ENCODE measurements at regions not wholly inside any gene's neighbourhood (a gene's known extent, or its start where the extent isn't known, plus 50 kb on each side); places are given as distances from the start of the nearest gene placed in this dataset.

DNA sequence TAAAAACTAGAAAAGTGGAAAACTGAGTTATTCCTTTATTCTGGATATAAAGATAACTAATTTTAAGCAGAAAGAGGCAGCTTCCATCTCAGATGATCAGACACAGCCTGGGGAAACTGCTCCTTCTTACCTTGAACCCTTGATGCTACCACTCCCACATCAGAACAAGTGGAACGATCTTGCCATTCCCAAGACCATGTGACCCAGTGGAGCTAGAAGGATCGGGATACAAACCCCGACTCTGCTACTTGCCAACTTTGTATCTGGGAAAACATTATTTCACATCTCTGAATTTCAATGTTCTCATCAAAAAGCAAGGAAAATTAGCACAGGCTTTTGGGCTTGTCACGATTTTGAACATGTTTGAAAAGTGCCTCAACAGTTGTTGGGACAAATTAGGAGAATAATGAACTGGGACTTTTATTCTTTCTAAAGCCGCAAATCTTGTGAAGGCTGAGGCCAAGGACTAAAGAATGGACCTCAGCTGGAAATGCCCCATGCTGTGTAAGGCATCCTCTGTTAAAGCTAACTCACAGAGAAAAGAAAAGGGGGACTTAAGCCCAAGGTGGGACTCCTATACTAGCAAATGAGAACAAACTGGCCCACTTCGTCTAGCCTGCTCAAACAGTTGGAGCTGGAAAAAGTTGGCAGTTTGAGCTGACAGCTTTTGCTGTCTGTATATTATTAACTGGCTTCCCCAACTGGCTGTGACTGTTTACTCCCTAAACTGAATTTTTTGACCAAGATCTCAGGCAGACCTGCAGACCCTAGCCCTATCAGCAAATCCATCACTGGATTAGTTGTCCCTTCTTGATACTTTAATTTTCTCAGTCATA lies 552.3 kb downstream of the EFNA5 start:
- in situ Hi-C loops (cut with HindIII; ENCODE audit: low sequenced_read_pairs), result no loop called here
- no peak for DNase-seq (ENCODE audit: low spot score)

DNA sequence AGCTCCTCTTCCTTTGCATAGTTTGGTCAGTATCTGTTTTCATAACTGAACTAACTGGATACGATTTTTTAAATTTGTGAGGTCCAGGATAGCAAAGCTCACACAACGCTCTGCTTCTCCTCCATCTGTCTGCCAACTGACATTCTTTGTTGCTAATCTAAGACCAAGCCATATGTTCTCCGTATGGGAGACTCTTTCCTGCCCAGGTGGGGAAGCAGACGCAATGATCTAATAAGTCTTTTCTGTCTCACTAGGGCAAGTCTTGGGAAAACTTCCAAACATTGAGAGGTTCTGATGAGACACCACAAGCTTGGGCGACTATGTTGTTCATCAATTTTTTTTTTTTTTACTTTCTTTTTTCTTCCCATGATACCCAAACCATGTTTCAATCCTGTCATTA lies 558.5 kb downstream of the EFNA5 start:
- DNase-seq (ENCODE audit: low spot score), result peak; percentile 92
- in situ Hi-C loops (cut with HindIII; ENCODE audit: low sequenced_read_pairs), result no loop called here

DNA sequence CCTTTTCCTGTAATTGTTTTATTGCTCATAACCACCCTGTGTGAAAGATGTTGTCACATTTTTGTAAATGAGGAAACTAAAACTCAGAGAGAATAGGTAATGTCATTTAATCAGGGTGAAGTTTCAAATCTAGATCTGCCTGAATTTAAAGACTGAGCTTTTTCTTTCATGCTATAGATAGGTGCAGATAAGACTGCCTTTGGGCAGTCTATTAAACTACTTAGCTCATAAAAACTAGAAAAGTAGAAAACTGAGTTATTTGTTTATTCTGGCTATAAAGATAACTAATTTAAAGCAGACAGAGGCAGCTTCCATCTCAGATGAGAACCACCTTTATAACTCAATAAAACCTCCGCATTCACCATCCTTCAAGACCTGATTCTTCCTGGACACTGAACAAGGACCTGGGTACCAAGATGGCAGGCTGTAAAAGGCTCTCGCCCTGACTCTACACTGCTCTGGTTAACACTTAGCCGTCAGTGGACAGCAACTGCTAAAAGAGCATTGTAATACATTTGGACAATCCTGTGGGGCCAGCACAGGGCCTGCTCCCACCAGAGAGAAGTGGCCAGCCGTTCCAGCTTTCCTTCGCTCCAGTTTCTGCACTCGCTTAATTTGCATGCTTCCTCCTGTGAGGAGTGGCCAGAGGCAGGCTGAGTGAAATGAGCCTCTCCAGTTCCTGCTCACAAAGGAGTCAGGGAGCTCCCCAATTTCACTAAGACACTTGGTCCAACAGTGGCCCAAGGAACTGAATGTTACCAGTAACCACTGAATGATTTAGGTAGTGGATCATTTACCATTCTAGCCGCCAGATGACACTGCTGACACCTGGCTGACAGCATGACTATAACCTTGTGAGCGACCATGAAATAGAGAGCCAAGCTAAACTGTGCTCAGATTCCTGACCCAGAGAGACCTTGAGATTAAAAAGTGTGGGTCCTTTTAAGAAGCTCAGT lies 566.4 kb downstream of the EFNA5 start:
- peak; percentile 31 for DNase-seq (ENCODE audit: low spot score)
- in situ Hi-C loops (cut with HindIII; ENCODE audit: low sequenced_read_pairs), result no loop called here

DNA sequence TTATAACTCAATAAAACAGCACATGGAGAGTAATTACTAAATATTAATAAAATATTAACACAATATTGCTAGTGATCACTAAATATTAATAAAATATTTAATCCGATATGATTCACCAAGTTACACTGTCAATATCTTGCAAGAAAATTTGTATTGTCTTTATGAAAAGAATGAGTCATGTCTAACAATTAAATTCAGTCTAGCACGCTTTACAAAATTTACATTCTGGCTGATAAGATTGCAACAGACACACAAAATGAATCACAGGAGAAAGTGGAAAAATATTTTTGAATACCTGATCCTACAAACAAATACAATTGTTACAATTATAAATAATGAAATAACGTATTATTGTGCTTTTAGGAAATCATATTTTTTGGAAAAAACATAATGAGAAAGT lies 567.2 kb downstream of the EFNA5 start:
- in situ Hi-C loops (cut with HindIII; ENCODE audit: low sequenced_read_pairs), result no loop called here
- no peak for DNase-seq (ENCODE audit: low spot score)

DNA sequence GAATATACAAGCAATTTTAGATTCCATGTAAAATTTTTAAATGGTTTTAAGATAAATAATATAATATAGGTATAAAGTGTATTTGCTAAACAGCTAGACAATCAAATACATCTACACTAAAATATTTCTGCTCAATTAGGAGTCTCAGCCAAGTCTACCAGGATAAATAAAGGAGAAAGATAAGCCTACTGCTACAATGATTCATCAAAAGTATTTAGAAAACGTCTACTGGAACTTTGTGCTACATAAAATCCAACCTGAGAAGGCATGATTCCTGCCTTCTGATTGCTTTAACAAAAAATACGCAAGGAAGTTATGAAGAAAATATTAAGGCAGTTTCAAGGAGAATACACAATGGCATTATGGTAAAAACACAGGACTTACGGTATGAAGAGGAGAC lies 570.6 kb downstream of the EFNA5 start:
- in situ Hi-C loops (cut with HindIII; ENCODE audit: low sequenced_read_pairs), result no loop called here
- no peak for DNase-seq (ENCODE audit: low spot score)

DNA sequence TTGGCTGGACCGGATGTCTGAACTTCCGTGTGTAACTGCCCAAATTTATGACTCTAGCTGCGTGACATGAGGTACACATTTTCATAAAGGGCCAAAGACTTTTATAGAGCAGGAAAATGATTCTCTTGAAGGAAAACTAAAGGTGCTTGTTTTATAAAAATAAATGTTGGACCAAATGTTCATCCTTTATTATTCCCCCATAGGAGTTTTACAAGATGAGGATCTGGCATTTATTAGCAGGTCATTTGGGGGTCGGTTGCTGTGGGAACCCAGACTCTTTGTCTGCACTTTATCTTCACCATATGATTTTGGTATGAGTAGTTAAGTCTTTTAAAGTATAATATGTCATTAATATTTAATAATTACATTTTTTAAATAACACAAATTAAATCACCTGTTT lies 571.2 kb downstream of the EFNA5 start:
- no peak for DNase-seq (ENCODE audit: low spot score)
- in situ Hi-C loops (cut with HindIII; ENCODE audit: low sequenced_read_pairs), result no loop called here

GRCh38 chr5:107092695-107093094 lies 578.0 kb downstream of the EFNA5 start:
- in situ Hi-C loops (cut with HindIII; ENCODE audit: low sequenced_read_pairs), result no loop called here
- DNase-seq (ENCODE audit: low spot score), result no peak

- DNase-seq (ENCODE audit: low spot score), result no peak
- in situ Hi-C loops (cut with HindIII; ENCODE audit: low sequenced_read_pairs), result no loop called here
Observed at GRCh38 chr5:107090506-107090905, 580.2 kb downstream of the EFNA5 start.

DNA sequence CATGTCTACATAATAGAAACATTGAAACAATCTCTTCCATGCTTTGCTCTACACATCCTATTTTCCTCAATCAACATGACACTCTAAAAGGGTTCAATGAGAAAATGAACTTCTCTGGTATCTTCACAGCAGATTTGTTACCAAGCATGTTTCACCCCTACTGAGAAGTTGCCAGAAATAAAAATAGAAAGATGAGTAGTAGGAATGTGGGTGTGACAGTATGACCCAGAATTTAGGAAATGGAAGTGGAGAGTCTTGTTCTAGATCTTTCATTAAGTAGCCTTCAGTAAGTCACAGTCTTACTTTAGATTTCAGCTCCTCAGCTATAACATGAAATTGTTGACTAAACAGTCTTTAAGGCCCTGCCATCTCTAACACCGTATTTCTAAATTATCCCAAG lies 581.8 kb downstream of the EFNA5 start:
- no peak for DNase-seq (ENCODE audit: low spot score)
- in situ Hi-C loops (cut with HindIII; ENCODE audit: low sequenced_read_pairs), result no loop called here

- in situ Hi-C loops (cut with HindIII; ENCODE audit: low sequenced_read_pairs), result no loop called here
- no peak for DNase-seq (ENCODE audit: low spot score)
Observed at GRCh38 chr5:107085572-107085971, 585.2 kb downstream of the EFNA5 start.

DNA sequence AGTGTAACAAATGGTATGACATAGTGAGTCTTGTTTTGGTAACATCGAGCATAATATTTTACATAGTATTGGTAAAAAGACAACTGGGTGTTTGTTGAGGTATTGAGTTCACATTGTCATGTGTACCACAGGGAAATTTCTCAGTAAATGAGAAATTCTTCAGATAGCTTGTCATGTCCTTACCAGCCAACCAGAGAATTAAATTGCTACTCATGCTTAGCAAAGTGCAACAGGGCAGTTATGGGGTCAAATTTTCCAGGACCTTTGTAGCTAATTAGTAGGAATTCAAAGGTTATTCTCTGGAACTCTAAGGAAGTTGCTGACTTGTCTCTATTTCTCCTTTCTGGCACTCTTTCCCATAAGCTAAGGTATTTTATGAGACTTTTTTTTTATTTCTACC lies 595.7 kb downstream of the EFNA5 start:
- no peak for DNase-seq (ENCODE audit: low spot score)
- in situ Hi-C loops (cut with HindIII; ENCODE audit: low sequenced_read_pairs), result no loop called here

- in situ Hi-C loops (cut with HindIII; ENCODE audit: low sequenced_read_pairs), result no loop called here
- DNase-seq (ENCODE audit: low spot score), result no peak
Observed at GRCh38 chr5:107072967-107073366, 597.8 kb downstream of the EFNA5 start.

- in situ Hi-C loops (cut with HindIII; ENCODE audit: low sequenced_read_pairs), result no loop called here
- no peak for DNase-seq (ENCODE audit: low spot score)
Observed at GRCh38 chr5:107072440-107072839, 598.3 kb downstream of the EFNA5 start.

- DNase-seq (ENCODE audit: low spot score), result no peak
- in situ Hi-C loops (cut with HindIII; ENCODE audit: low sequenced_read_pairs), result no loop called here
Observed at GRCh38 chr5:107068782-107069181, 602.0 kb downstream of the EFNA5 start.

DNA sequence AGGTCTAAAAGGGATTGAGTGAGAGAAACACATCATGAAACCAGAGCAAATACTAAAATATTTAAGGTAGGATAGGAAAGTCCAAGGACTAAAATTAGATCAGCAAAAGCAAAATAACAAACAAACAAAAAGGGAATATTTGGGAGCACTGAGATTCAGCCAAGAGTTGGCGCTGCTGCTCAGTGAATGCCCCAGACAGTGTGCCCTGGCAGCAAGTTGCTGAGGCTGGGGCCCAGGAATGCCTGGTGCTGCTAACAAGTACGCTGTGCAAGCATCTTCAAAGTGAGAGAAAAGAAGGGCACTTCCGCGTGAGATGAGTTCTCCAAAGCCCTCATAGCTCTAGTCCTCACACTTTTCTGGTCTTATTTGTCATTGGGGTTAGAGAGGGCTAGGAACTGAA lies 603.3 kb downstream of the EFNA5 start:
- peak; percentile 34 for DNase-seq (ENCODE audit: low spot score)
- in situ Hi-C loops (cut with HindIII; ENCODE audit: low sequenced_read_pairs), result no loop called here

- DNase-seq (ENCODE audit: low spot score), result no peak
- in situ Hi-C loops (cut with HindIII; ENCODE audit: low sequenced_read_pairs), result no loop called here
Observed at GRCh38 chr5:107063511-107063910, 607.2 kb downstream of the EFNA5 start.

- no peak for DNase-seq (ENCODE audit: low spot score)
- in situ Hi-C loops (cut with HindIII; ENCODE audit: low sequenced_read_pairs), result no loop called here
Observed at GRCh38 chr5:107058803-107059202, 611.9 kb downstream of the EFNA5 start.

DNA sequence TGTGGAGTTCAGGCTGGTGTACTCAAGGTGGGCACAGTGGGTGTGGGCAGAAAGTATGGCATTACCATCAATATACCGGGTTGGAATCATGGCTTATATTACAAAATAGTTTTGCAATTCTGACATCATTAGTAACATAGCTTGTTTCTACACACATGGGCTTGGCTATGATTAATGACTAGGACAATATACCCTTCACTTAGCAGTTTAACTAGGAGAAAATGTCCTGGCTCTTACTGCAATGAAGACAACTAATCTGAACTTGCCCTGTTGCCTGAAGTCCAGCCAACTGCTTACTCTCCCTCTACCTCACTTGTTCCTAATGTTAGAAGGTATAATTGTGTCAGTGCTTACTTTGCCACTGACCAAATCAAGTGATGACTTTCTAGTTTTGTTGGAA lies 612.5 kb downstream of the EFNA5 start:
- in situ Hi-C loops (cut with HindIII; ENCODE audit: low sequenced_read_pairs), result no loop called here
- DNase-seq (ENCODE audit: low spot score), result no peak

DNA sequence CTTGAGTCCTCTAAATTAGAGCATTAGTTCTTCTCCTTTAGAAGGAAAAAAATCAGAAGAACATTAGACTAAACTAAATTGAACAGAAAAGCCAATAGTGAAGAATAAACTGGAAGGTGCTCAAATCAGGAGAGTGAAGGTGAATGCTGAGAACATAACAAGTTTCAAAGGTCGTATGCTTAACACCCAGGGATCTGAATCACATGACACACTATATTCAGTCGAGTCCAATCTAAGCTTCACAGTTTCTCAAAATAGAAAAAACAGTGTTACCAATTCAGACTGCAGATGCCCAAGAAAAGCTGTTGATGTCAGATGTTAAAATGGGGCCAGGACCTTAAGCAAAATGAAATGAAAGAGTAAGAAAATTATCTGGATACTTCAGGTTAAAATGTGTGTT lies 614.5 kb downstream of the EFNA5 start:
- peak; percentile 16 for DNase-seq (ENCODE audit: low spot score)
- in situ Hi-C loops (cut with HindIII; ENCODE audit: low sequenced_read_pairs), result no loop called here

- DNase-seq (ENCODE audit: low spot score), result no peak
- in situ Hi-C loops (cut with HindIII; ENCODE audit: low sequenced_read_pairs), result no loop called here
Observed at GRCh38 chr5:107047048-107047447, 623.7 kb downstream of the EFNA5 start.
